CD8-positive, alpha-beta memory T cell (primary cell): ENCODE measurements at regions not wholly inside any gene's neighbourhood (a gene's known extent, or its start where the extent isn't known, plus 50 kb on each side); places are given as distances from the start of the nearest gene placed in this dataset.
A peak's percentile ranks its signal among the peaks of the same experiment; 100 is the strongest.

Experiments used
- CTCF ChIA-PET: fragments of 350-600 bp; sonication (Branson Sonifier 250); formaldehyde crosslinking; loops from one replicate; lab custom pipeline; 2021; ENCODE audit warnings: antibody characterized with exemption; lab: Charles Lee
- POLR2A ChIA-PET: fragments of 350-600 bp; sonication (Branson Sonifier 250); formaldehyde crosslinking; loops from one replicate; lab custom pipeline; 2021; ENCODE audit warnings: antibody characterized with exemption; lab: Charles Lee
- DNase-seq, 5 donors: peaks; one replicate each; pipeline versions ENCODE4 v3.0.0 to v3.0.0-alpha.2; 2020 to 2022; ENCODE audit warnings: mixed read lengths in 1 of 5
- H3K27ac ChIP-seq: one replicate; pipeline ENCODE4 v1.7.0; 2013; ENCODE audit warnings: low read depth, mild to moderate bottlenecking, low read length, moderate library complexity
- H3K27me3 ChIP-seq: 2 replicates; pipeline ENCODE4 v1.7.0; 2013; ENCODE audit warnings: low read length, mild to moderate bottlenecking; ENCODE audit not compliant: insufficient read depth, poor library complexity, severe bottlenecking
- H3K36me3 ChIP-seq: 2 replicates; pipeline ENCODE4 v1.7.0; 2013; ENCODE audit warnings: mild to moderate bottlenecking, low read length, moderate library complexity; ENCODE audit not compliant: insufficient read depth
- H3K4me1 ChIP-seq: 2 replicates; pipeline ENCODE4 v1.7.0; 2013; ENCODE audit warnings: mild to moderate bottlenecking, low read length, moderate library complexity; ENCODE audit not compliant: insufficient read depth
- H3K4me3 ChIP-seq: 2 replicates; pipeline ENCODE4 v1.7.0; 2013; ENCODE audit warnings: mild to moderate bottlenecking, low read length
- H3K9me3 ChIP-seq: 2 replicates; pipeline ENCODE4 v1.7.0; 2013; ENCODE audit warnings: mild to moderate bottlenecking, low read length
- H3K27ac Mint-ChIP-seq, 8 donors: one replicate each; pipeline ENCODE4 v1.8.0; 2020 to 2021; ENCODE audit warnings: mixed read lengths in 8 of 8, mild to moderate bottlenecking in 6 of 8, inconsistent platforms in 3 of 8, moderate library complexity in 3 of 8
- H3K27me3 Mint-ChIP-seq, 2 donors: one replicate each; pipeline ENCODE4 v1.8.0; 2020 to 2021; ENCODE audit warnings: mixed read lengths in 2 of 2, mild to moderate bottlenecking in 1 of 2, moderate library complexity in 1 of 2
- H3K36me3 Mint-ChIP-seq, 3 donors: one replicate each; pipeline ENCODE4 v1.8.0; 2020 to 2021; ENCODE audit warnings: mixed read lengths in 3 of 3, inconsistent platforms in 1 of 3, mild to moderate bottlenecking in 1 of 3
- H3K4me1 Mint-ChIP-seq, 3 donors: one replicate each; pipeline ENCODE4 v1.8.0; 2020 to 2021; ENCODE audit warnings: mixed read lengths in 3 of 3, inconsistent platforms in 1 of 3, mild to moderate bottlenecking in 1 of 3
- H3K4me3 Mint-ChIP-seq, 7 donors: one replicate each; pipeline ENCODE4 v1.8.0; 2020 to 2021; ENCODE audit warnings: mixed read lengths in 7 of 7, mild to moderate bottlenecking in 6 of 7, moderate library complexity in 4 of 7, inconsistent platforms in 2 of 7
- H3K9me3 Mint-ChIP-seq, 5 donors: one replicate each; pipeline ENCODE4 v1.8.0; 2020 to 2022; ENCODE audit warnings: mixed read lengths in 5 of 5, mild to moderate bottlenecking in 3 of 5, moderate library complexity in 2 of 5, inconsistent platforms in 1 of 5

GRCh38 chr17:21815352-21816063, 123.2 kb downstream of the KCNJ18 start:
- H3K27ac ChIP-seq, result no peak overlapping the region
- Mint-ChIP-seq H3K27ac (no peak overlapping the region), H3K27me3 (peaks cover 0 to 1% of the 10 kb centered on the region in 2 donors)

GRCh38 chr17:21816592-21817567, 124.6 kb downstream of the KCNJ18 start:
- H3K4me1 Mint-ChIP-seq, result no peaks in the 10 kb centered on the region
- Histone ChIP-seq H3K27me3 (no peaks in the 10 kb centered on the region), H3K36me3 (no peaks in the 10 kb centered on the region), H3K4me3 (no peak overlapping the region), H3K4me1 (no peaks in the 10 kb centered on the region), H3K9me3 (no peaks in the 10 kb centered on the region), H3K27ac (no peak overlapping the region)
- H3K36me3 Mint-ChIP-seq, result no peaks in the 10 kb centered on the region
- peaks cover 10 to 27% (median 11%) of the 10 kb centered on the region in 5 donors for H3K9me3 Mint-ChIP-seq
- POLR2A ChIA-PET, result no interaction called here
- DNase-seq, result no peak
- H3K27ac Mint-ChIP-seq, result no peak overlapping the region
- no peak overlapping the region for H3K4me3 Mint-ChIP-seq
- H3K27me3 Mint-ChIP-seq, result peaks cover 0 to 1% of the 10 kb centered on the region in 2 donors
- CTCF ChIA-PET, result no interaction called here

More at GRCh38 chr17:21815352-21816063, 123.2 kb downstream of the KCNJ18 start:
- Histone ChIP-seq H3K9me3 (no peaks in the 10 kb centered on the region), H3K36me3 (no peaks in the 10 kb centered on the region), H3K4me3 (no peak overlapping the region), H3K4me1 (no peaks in the 10 kb centered on the region), H3K27me3 (no peaks in the 10 kb centered on the region)
- DNase-seq, result no peak
- ChIA-PET POLR2A (no interaction called here), CTCF (no interaction called here)
- H3K4me1 Mint-ChIP-seq, result no peaks in the 10 kb centered on the region
- no peaks in the 10 kb centered on the region for H3K36me3 Mint-ChIP-seq
- no peak overlapping the region for H3K4me3 Mint-ChIP-seq
- peaks cover 10 to 27% (median 11%) of the 10 kb centered on the region in 5 donors for H3K9me3 Mint-ChIP-seq

- Histone ChIP-seq H3K27me3 (no peaks in the 10 kb centered on the region), H3K4me1 (no peaks in the 10 kb centered on the region), H3K4me3 (no peak overlapping the region), H3K27ac (no peak overlapping the region), H3K9me3 (no peaks in the 10 kb centered on the region), H3K36me3 (no peaks in the 10 kb centered on the region)
- peaks cover 0 to 1% of the 10 kb centered on the region in 2 donors for H3K27me3 Mint-ChIP-seq
- H3K36me3 Mint-ChIP-seq, result no peaks in the 10 kb centered on the region
- H3K9me3 Mint-ChIP-seq, result peaks cover 10 to 27% (median 11%) of the 10 kb centered on the region in 5 donors
- H3K4me1 Mint-ChIP-seq, result no peaks in the 10 kb centered on the region
- no peak overlapping the region for H3K27ac Mint-ChIP-seq
- H3K4me3 Mint-ChIP-seq, result no peak overlapping the region
- ChIA-PET CTCF (no interaction called here), POLR2A (no interaction called here)
- DNase-seq, result no peak
These were observed 125.6 kb downstream of the KCNJ18 start for GRCh38 chr17:21817791-21818364.

- Histone ChIP-seq H3K36me3 (no peaks in the 10 kb centered on the region), H3K9me3 (no peaks in the 10 kb centered on the region), H3K4me3 (no peak overlapping the region), H3K4me1 (no peaks in the 10 kb centered on the region), H3K27ac (no peak overlapping the region), H3K27me3 (no peaks in the 10 kb centered on the region)
- Mint-ChIP-seq H3K36me3 (no peaks in the 10 kb centered on the region), H3K27me3 (no peaks in the 10 kb centered on the region), H3K4me3 (no peak overlapping the region), H3K9me3 (peaks cover 0 to 3% (median 3%) of the 10 kb centered on the region in 5 donors), H3K4me1 (no peaks in the 10 kb centered on the region), H3K27ac (no peak overlapping the region)
- POLR2A ChIA-PET, result no interaction called here
- no peak for DNase-seq
- CTCF ChIA-PET, result no interaction called here
These were observed 130.8 kb downstream of the KCNJ18 start for GRCh38 chr17:21823090-21823489.

- no peaks in the 10 kb centered on the region for H3K9me3 ChIP-seq
- H3K4me3 ChIP-seq, result no peak overlapping the region
- POLR2A ChIA-PET, result no interaction called here
- no peaks in the 10 kb centered on the region for H3K27me3 Mint-ChIP-seq
- H3K27ac ChIP-seq, result no peak overlapping the region
- H3K4me3 Mint-ChIP-seq, result no peak overlapping the region
- H3K27me3 ChIP-seq, result no peaks in the 10 kb centered on the region
- H3K27ac Mint-ChIP-seq, result no peak overlapping the region
- no peak for DNase-seq
- no peaks in the 10 kb centered on the region for H3K36me3 ChIP-seq
- H3K36me3 Mint-ChIP-seq, result no peaks in the 10 kb centered on the region
- H3K9me3 Mint-ChIP-seq, result peaks cover 0 to 2% (median 0%) of the 10 kb centered on the region in 5 donors
- CTCF ChIA-PET, result no interaction called here
- H3K4me1 Mint-ChIP-seq, result no peaks in the 10 kb centered on the region
- no peaks in the 10 kb centered on the region for H3K4me1 ChIP-seq
These were observed 131.3 kb downstream of the KCNJ18 start for GRCh38 chr17:21823643-21824042.

GRCh38 chr17:21841839-21842238, 149.5 kb downstream of the KCNJ18 start:
- H3K36me3 Mint-ChIP-seq, result no peaks in the 10 kb centered on the region
- Histone ChIP-seq H3K36me3 (no peaks in the 10 kb centered on the region), H3K4me1 (no peaks in the 10 kb centered on the region), H3K4me3 (no peak overlapping the region), H3K27me3 (no peaks in the 10 kb centered on the region), H3K27ac (no peak overlapping the region), H3K9me3 (no peaks in the 10 kb centered on the region)
- H3K9me3 Mint-ChIP-seq, result peaks cover 9 to 27% (median 19%) of the 10 kb centered on the region in 5 donors
- H3K4me3 Mint-ChIP-seq, result no peak overlapping the region
- H3K27ac Mint-ChIP-seq, result peak overlapping the region in 1 of 8 donors; percentile 21
- peaks cover 0 to 9% of the 10 kb centered on the region in 2 donors for H3K27me3 Mint-ChIP-seq
- ChIA-PET CTCF (no interaction called here), POLR2A (no interaction called here)
- peaks cover 0 to 7% (median 0%) of the 10 kb centered on the region in 3 donors for H3K4me1 Mint-ChIP-seq
- peak in 1 of 5 donors; percentile 35 for DNase-seq

- Mint-ChIP-seq H3K27me3 (peaks cover 0 to 9% of the 10 kb centered on the region in 2 donors), H3K27ac (no peak overlapping the region), H3K36me3 (no peaks in the 10 kb centered on the region)
These were observed 150.3 kb downstream of the KCNJ18 start for GRCh38 chr17:21842332-21843317.

More at GRCh38 chr17:21842332-21843317, 150.3 kb downstream of the KCNJ18 start:
- CTCF ChIA-PET, result no interaction called here
- POLR2A ChIA-PET, result no interaction called here
- Histone ChIP-seq H3K36me3 (no peaks in the 10 kb centered on the region), H3K4me1 (no peaks in the 10 kb centered on the region), H3K4me3 (no peak overlapping the region), H3K9me3 (no peaks in the 10 kb centered on the region), H3K27ac (no peak overlapping the region), H3K27me3 (no peaks in the 10 kb centered on the region)
- no peak for DNase-seq
- Mint-ChIP-seq H3K4me3 (no peak overlapping the region), H3K4me1 (peaks cover 0 to 7% (median 0%) of the 10 kb centered on the region in 3 donors), H3K9me3 (peaks cover 9 to 24% (median 19%) of the 10 kb centered on the region in 5 donors)
